ENCODE measurements at regions not wholly inside any gene's neighbourhood (a gene's known extent, or its start where the extent isn't known, plus 50 kb on each side); places are given as distances from the start of the nearest gene placed in this dataset.

GRCh38 chr17:55645361-55645760, 77.3 kb downstream of the TMEM100 start:
- Histone ChIP-seq H3K4me2 (ENCODE audit: control insufficient read depth, extremely low read depth, insufficient read depth, low read depth, low read length) (no peak overlapping the region), H3K27ac (ENCODE audit: control insufficient read depth, insufficient read depth, low read length) (no peak overlapping the region), H3K79me2 (ENCODE audit: control insufficient read depth, insufficient read depth, low read length) (no peaks in the 10 kb centered on the region), H3K27me3 (ENCODE audit: control insufficient read depth, extremely low read depth, insufficient read depth, low read length) (no peaks in the 10 kb centered on the region), H3K36me3 (ENCODE audit: control insufficient read depth in 2 of 2, extremely low read depth in 1 of 2, insufficient read depth in 2 of 2, low read length in 2 of 2) (no peaks in the 10 kb centered on the region), H4K20me1 (ENCODE audit: control insufficient read depth, extremely low read depth, insufficient read depth, low read length) (no peaks in the 10 kb centered on the region), H3K9ac (ENCODE audit: control insufficient read depth, extremely low read depth, insufficient read depth, low read length) (no peak overlapping the region), H3K4me3 (ENCODE audit: control insufficient read depth in 2 of 3, extremely low read depth in 1 of 3, insufficient read depth in 2 of 3, low read depth in 1 of 3, low read length in 3 of 3) (no peak overlapping the region), H2AFZ (ENCODE audit: control insufficient read depth, low read length) (no peak overlapping the region), H3K4me1 (ENCODE audit: control insufficient read depth, extremely low read depth, insufficient read depth, low read length) (no peaks in the 10 kb centered on the region), H3K9me1 (ENCODE audit: control insufficient read depth, extremely low read depth, insufficient read depth, low read length) (no peaks in the 10 kb centered on the region), H3K9me3 (ENCODE audit: control insufficient read depth, low read depth, low read length) (no peaks in the 10 kb centered on the region)
- dilution Hi-C loops (cut with MboI; ENCODE audit: extremely low pct_ligation_motif_present, low sequenced_read_pairs), result no loop called here
- no peak for DNase-seq (ENCODE audit: low read depth, low spot score)
- no peak for TF ChIP-seq CTCF (optimal IDR thresholded peaks at IDR 0.05 in 1 of 3, IDR thresholded peaks at IDR 0.05 in 1 of 3, conservative IDR thresholded peaks at IDR 0.05 in 1 of 3; ENCODE audit: extremely low read depth in 1 of 3, insufficient read depth in 2 of 3, low read length in 3 of 3)
- TF ChIP-seq EZH2 (IDR thresholded peaks at IDR 0.05; ENCODE audit: low read length), result no peak
- FAIRE-seq, result no peak

GRCh38 chr17:55644346-55644745, 78.3 kb downstream of the TMEM100 start:
- no peaks in the 10 kb centered on the region for H3K9me3 ChIP-seq (ENCODE audit: control insufficient read depth, low read depth, low read length)
- dilution Hi-C loops (cut with MboI; ENCODE audit: extremely low pct_ligation_motif_present, low sequenced_read_pairs), result no loop called here
- H3K27me3 ChIP-seq (ENCODE audit: control insufficient read depth, extremely low read depth, insufficient read depth, low read length), result no peaks in the 10 kb centered on the region
- no peak overlapping the region for H3K27ac ChIP-seq (ENCODE audit: control insufficient read depth, insufficient read depth, low read length)
- FAIRE-seq (no peak), DNase-seq (ENCODE audit: low read depth, low spot score) (no peak)
- no peaks in the 10 kb centered on the region for H3K79me2 ChIP-seq (ENCODE audit: control insufficient read depth, insufficient read depth, low read length)
- no peak overlapping the region for H2AFZ ChIP-seq (ENCODE audit: control insufficient read depth, low read length)
- H3K4me1 ChIP-seq (ENCODE audit: control insufficient read depth, extremely low read depth, insufficient read depth, low read length), result no peaks in the 10 kb centered on the region
- H3K9ac ChIP-seq (ENCODE audit: control insufficient read depth, extremely low read depth, insufficient read depth, low read length), result no peak overlapping the region
- H3K9me1 ChIP-seq (ENCODE audit: control insufficient read depth, extremely low read depth, insufficient read depth, low read length), result no peaks in the 10 kb centered on the region
- H3K4me3 ChIP-seq (ENCODE audit: control insufficient read depth in 2 of 3, extremely low read depth in 1 of 3, insufficient read depth in 2 of 3, low read depth in 1 of 3, low read length in 3 of 3), result no peak overlapping the region
- H3K36me3 ChIP-seq (ENCODE audit: control insufficient read depth in 2 of 2, extremely low read depth in 1 of 2, insufficient read depth in 2 of 2, low read length in 2 of 2), result no peaks in the 10 kb centered on the region
- H3K4me2 ChIP-seq (ENCODE audit: control insufficient read depth, extremely low read depth, insufficient read depth, low read depth, low read length), result no peak overlapping the region
- TF ChIP-seq EZH2 (IDR thresholded peaks at IDR 0.05; ENCODE audit: low read length) (no peak), CTCF (optimal IDR thresholded peaks at IDR 0.05 in 1 of 3, IDR thresholded peaks at IDR 0.05 in 1 of 3, conservative IDR thresholded peaks at IDR 0.05 in 1 of 3; ENCODE audit: extremely low read depth in 1 of 3, insufficient read depth in 2 of 3, low read length in 3 of 3) (no peak)
- H4K20me1 ChIP-seq (ENCODE audit: control insufficient read depth, extremely low read depth, insufficient read depth, low read length), result no peaks in the 10 kb centered on the region

Data from keratinocyte (primary cell).